ENCODE measurements at regions not wholly inside any gene's neighbourhood (a gene's known extent, or its start where the extent isn't known, plus 50 kb on each side); places are given as distances from the start of the nearest gene placed in this dataset.

- no peak overlapping the region for H2AK9ac ChIP-seq (replicated peaks; ENCODE audit: low read depth, low read length, poor library complexity)
- H3K4me2 ChIP-seq (ENCODE audit: low read depth, low read length): no peak overlapping the region
- TF ChIP-seq MXI1 (IDR thresholded peaks at IDR 0.05; ENCODE audit: borderline replicate concordance, low read depth, low read length) (no peak), RFX5 (IDR thresholded peaks at IDR 0.05; ENCODE audit: low read depth, low read length) (no peak), CTCF (conservative IDR thresholded peaks at IDR 0.05; ENCODE audit: low read depth, low read length) (no peak), USF2 (IDR thresholded peaks at IDR 0.05; ENCODE audit: low read depth, low read length) (no peak), CHD1 (IDR thresholded peaks at IDR 0.05; ENCODE audit: low read depth, low read length) (no peak), SMC3 (IDR thresholded peaks at IDR 0.05; ENCODE audit: low read depth, low read length) (no peak), NFE2L2 (IDR thresholded peaks at IDR 0.05; ENCODE audit: low read depth, low read length) (no peak), CEBPB (IDR thresholded peaks at IDR 0.05; ENCODE audit: low read depth, low read length) (no peak)
- TF ChIP-seq, protein P1, sequence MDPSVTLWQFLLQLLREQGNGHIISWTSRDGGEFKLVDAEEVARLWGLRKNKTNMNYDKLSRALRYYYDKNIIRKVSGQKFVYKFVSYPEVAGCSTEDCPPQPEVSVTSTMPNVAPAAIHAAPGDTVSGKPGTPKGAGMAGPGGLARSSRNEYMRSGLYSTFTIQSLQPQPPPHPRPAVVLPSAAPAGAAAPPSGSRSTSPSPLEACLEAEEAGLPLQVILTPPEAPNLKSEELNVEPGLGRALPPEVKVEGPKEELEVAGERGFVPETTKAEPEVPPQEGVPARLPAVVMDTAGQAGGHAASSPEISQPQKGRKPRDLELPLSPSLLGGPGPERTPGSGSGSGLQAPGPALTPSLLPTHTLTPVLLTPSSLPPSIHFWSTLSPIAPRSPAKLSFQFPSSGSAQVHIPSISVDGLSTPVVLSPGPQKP (IDR thresholded peaks at IDR 0.05; ENCODE audit: borderline replicate concordance, low read depth, low read length): no peak
- DNase-seq: no peak
- no peak overlapping the region for H2BK5ac ChIP-seq (ENCODE audit: low read depth, low read length, poor library complexity, severe bottlenecking)
- no TSS peak for BruUV-seq (replicated peaks)
- H3K23ac ChIP-seq (ENCODE audit: low read depth, low read length): no peak overlapping the region
- no peak overlapping the region for H3K4ac ChIP-seq (ENCODE audit: low read depth, low read length)
- POLR2A ChIA-PET (ENCODE audit: unreplicated experiment): no interaction called here
- no peak overlapping the region for H3K56ac ChIP-seq (ENCODE audit: extremely low read depth, insufficient read depth, low read length)
- peaks cover 3% of the 10 kb centered on the region for H3K27me3 ChIP-seq (ENCODE audit: control insufficient read depth, insufficient read depth, low read length)
- H3K4me1 ChIP-seq (ENCODE audit: control insufficient read depth, insufficient read depth, low read length): peaks cover 2% of the 10 kb centered on the region; the same call in 1 of the 2 replicates
- H4K91ac ChIP-seq (ENCODE audit: insufficient read depth, low read depth, low read length): no peak overlapping the region
- H4K20me1 ChIP-seq (ENCODE audit: insufficient read depth, low read length): no peaks in the 10 kb centered on the region
- H2BK20ac ChIP-seq (ENCODE audit: low read depth, low read length): no peak overlapping the region
- H3K9me1 ChIP-seq (ENCODE audit: insufficient read depth, low read length): no peaks in the 10 kb centered on the region
- H3K79me1 ChIP-seq (ENCODE audit: low read depth in 1 of 2, low read length in 2 of 2): no peaks in the 10 kb centered on the region
- no peaks in the 10 kb centered on the region for H3K36me3 ChIP-seq (ENCODE audit: control insufficient read depth, insufficient read depth, low read length)
- CTCF ChIA-PET: interaction anchor here (0.6 kb wide), 1 partner anchor 160 kb away, joined by 3 read pairs; no protein-coding TSS in a partner anchor
- no peak for ATAC-seq (ENCODE audit: low read depth)
- no peak overlapping the region for H3K18ac ChIP-seq (ENCODE audit: low read depth, low read length)
- no peak overlapping the region for H2AFZ ChIP-seq (replicated peaks; ENCODE audit: low read length, poor library complexity)
- no peak overlapping the region for H2AK5ac ChIP-seq (ENCODE audit: low read depth, low read length)
- peaks cover 3% of the 10 kb centered on the region for H3K9me3 ChIP-seq (ENCODE audit: control insufficient read depth, insufficient read depth, low read length)
- H3K14ac ChIP-seq (replicated peaks; ENCODE audit: low read depth, low read length): no peak overlapping the region
- intact Hi-C loops (cut with micrococcal nuclease) (no loop called here), dilution Hi-C loops (cut with HindIII; ENCODE audit: low sequenced_read_pairs, unreplicated experiment) (no loop called here), in situ Hi-C loops (cut with MboI; ENCODE audit: low sequenced_read_pairs) (no loop called here)
- H3K9ac ChIP-seq (ENCODE audit: low read depth, low read length): no peak overlapping the region
- H3K27ac ChIP-seq (ENCODE audit: insufficient read depth, low read length): no peak overlapping the region
- no CpG with 5 or more reads among the region's 3 CpGs for WGBS, 2 experiments (ENCODE audit: extremely low coverage in 2 of 2, insufficient read length in 1 of 2)
- H2BK120ac ChIP-seq (ENCODE audit: low read depth, low read length): no peak overlapping the region
- H4K5ac ChIP-seq (ENCODE audit: low read depth, low read length): no peak overlapping the region
- H4K8ac ChIP-seq (ENCODE audit: low read depth in 2 of 2, low read length in 2 of 2): no peak overlapping the region
- no peak overlapping the region for H3K4me3 ChIP-seq (ENCODE audit: insufficient read depth, low read depth, low read length)
- H2BK15ac ChIP-seq (ENCODE audit: low read depth, low read length): no peak overlapping the region
Measured at GRCh38 chr5:73254642-73255041, 81.6 kb downstream of the TMEM174 start.

Data from IMR-90 (cell line).